ENCODE measurements at regions not wholly inside any gene's neighbourhood (a gene's known extent, or its start where the extent isn't known, plus 50 kb on each side); places are given as distances from the start of the nearest gene placed in this dataset.

DNA sequence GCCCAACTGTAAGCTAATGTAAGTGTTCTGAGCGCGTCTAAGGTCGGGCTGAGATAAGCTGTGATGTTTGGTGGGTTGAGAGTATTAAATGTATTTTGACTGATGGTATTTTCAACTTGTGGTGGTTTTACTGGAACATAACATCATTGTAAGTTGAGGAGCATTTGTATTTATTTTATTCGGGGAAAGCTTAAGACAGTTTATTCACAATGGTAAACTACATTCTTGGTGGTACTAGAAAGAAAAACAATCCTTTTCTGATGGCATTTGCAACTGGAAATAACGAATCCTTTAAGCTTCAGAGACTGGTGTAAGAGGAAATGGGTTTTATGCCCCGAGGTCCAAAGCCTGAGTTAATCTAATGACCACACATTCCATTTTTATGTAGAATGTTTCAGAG lies 283.3 kb upstream of the NETO1 start:
- ChIA-PET POLR2A (no interaction called here), RAD21 (ENCODE audit: unreplicated experiment) (interaction anchor here (1.0 to 1.7 kb wide), 2 partner anchors 9 to 19 kb away, joined by 3 to 4 read pairs; no protein-coding TSS in a partner anchor), SMC1A (ENCODE audit: uncharacterized antibody, unreplicated experiment) (interaction anchor here (0.8 kb wide), 1 partner anchor 29 kb away, joined by 3 read pairs; no protein-coding TSS in a partner anchor), CTCF (interaction anchor here (0.6 to 3.6 kb wide), 5 partner anchors 11 to 509 kb away, joined by 3 to 16 read pairs (median 3); no protein-coding TSS in a partner anchor)
- ATAC-seq (no peak), DNase-seq (ENCODE audit: low read depth, low spot score) (no peak), FAIRE-seq (no peak)
- Histone ChIP-seq H3K4me2 (ENCODE audit: control insufficient read depth, insufficient read depth) (no peak overlapping the region), H3K4me3 (no peak overlapping the region), H4K20me1 (ENCODE audit: control insufficient read depth, insufficient read depth) (no peaks in the 10 kb centered on the region), H3K4me1 (ENCODE audit: control insufficient read depth, insufficient read depth, low read length) (no peaks in the 10 kb centered on the region), H3K27ac (ENCODE audit: control insufficient read depth, insufficient read depth) (no peak overlapping the region), H3K9me3 (replicated peaks; ENCODE audit: control insufficient read depth, insufficient read depth, low read length) (no peaks in the 10 kb centered on the region; the same call in 2 of the 3 replicates), H2AFZ (ENCODE audit: control insufficient read depth, low read depth, low read length) (no peak overlapping the region), H3K79me2 (ENCODE audit: control insufficient read depth, insufficient read depth, low read length) (no peaks in the 10 kb centered on the region), H3K36me3 (ENCODE audit: control insufficient read depth in 2 of 2, insufficient read depth in 2 of 2, low read length in 1 of 2) (no peaks in the 10 kb centered on the region), H3K9ac (ENCODE audit: control insufficient read depth, insufficient read depth, low read length) (no peak overlapping the region), H3K27me3 (replicated peaks in 1 of 2; ENCODE audit: control insufficient read depth in 2 of 2, insufficient read depth in 2 of 2, low read length in 1 of 2) (no peaks in the 10 kb centered on the region)
- TF ChIP-seq, protein P1, sequence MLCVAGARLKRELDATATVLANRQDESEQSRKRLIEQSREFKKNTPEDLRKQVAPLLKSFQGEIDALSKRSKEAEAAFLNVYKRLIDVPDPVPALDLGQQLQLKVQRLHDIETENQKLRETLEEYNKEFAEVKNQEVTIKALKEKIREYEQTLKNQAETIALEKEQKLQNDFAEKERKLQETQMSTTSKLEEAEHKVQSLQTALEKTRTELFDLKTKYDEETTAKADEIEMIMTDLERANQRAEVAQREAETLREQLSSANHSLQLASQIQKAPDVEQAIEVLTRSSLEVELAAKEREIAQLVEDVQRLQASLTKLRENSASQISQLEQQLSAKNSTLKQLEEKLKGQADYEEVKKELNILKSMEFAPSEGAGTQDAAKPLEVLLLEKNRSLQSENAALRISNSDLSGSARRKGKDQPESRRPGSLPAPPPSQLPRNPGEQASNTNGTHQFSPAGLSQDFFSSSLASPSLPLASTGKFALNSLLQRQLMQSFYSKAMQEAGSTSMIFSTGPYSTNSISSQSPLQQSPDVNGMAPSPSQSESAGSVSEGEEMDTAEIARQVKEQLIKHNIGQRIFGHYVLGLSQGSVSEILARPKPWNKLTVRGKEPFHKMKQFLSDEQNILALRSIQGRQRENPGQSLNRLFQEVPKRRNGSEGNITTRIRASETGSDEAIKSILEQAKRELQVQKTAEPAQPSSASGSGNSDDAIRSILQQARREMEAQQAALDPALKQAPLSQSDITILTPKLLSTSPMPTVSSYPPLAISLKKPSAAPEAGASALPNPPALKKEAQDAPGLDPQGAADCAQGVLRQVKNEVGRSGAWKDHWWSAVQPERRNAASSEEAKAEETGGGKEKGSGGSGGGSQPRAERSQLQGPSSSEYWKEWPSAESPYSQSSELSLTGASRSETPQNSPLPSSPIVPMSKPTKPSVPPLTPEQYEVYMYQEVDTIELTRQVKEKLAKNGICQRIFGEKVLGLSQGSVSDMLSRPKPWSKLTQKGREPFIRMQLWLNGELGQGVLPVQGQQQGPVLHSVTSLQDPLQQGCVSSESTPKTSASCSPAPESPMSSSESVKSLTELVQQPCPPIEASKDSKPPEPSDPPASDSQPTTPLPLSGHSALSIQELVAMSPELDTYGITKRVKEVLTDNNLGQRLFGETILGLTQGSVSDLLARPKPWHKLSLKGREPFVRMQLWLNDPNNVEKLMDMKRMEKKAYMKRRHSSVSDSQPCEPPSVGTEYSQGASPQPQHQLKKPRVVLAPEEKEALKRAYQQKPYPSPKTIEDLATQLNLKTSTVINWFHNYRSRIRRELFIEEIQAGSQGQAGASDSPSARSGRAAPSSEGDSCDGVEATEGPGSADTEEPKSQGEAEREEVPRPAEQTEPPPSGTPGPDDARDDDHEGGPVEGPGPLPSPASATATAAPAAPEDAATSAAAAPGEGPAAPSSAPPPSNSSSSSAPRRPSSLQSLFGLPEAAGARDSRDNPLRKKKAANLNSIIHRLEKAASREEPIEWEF (IDR thresholded peaks at IDR 0.05; ENCODE audit: insufficient replicate concordance, low read depth, low read length) = no peak
- TF ChIP-seq MTA2 (IDR thresholded peaks at IDR 0.05; ENCODE audit: low read depth) = peak; percentile 13; the same call in 1 of the 2 replicates
- 48% methylated on average over 6 of the region's 6 CpGs for WGBS (ENCODE audit: insufficient coverage, insufficient replicate concordance, low lambda C conversion rate, missing lambda C conversion rate)
- intact Hi-C loops (cut with micrococcal nuclease; ENCODE audit: unreplicated experiment) (no loop called here), in situ Hi-C loops (cut with MboI) (no loop called here)
- BruUV-seq (replicated peaks) = no TSS peak
